ENCODE measurements at regions not wholly inside any gene's neighbourhood (a gene's known extent, or its start where the extent isn't known, plus 50 kb on each side); places are given as distances from the start of the nearest gene placed in this dataset.

DNA sequence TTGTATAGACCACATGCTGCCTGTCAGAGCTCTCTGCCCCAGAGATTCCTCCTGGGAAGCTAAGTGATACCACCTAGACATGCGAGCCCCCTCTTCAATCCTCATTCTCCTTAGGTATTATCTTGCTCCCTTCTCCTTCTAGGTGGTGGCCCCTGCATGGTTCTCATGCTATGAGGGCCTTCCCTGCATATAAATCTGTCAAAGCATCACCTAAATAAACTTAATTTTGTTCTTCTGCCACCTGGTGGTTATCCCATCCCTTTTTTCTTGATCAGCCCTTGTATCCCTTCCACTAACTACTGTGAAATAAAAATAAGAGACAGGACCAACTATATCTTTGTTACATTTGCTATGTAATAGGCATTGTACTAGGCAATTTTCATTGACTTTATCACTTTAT lies 242.1 kb downstream of the CDC14C start:
- DNase-seq (ENCODE audit: low spot score) = peak; percentile 71
- H3K9me2 ChIP-seq (ENCODE audit: insufficient read depth) = peaks cover 15% of the 10 kb centered on the region
- Mint-ChIP-seq H3K9me3 (peaks cover 15% of the 10 kb centered on the region), H3K4me1 (no peaks in the 10 kb centered on the region), H3K27me3 (ENCODE audit: insufficient read depth, low read depth, poor library complexity) (no peaks in the 10 kb centered on the region), H3K36me3 (ENCODE audit: low read depth) (peaks cover 25% of the 10 kb centered on the region), H3K27ac (no peak overlapping the region), H3K4me3 (no peak overlapping the region)
- no peaks in the 10 kb centered on the region for H3K79me2 ChIP-seq (replicated peaks; ENCODE audit: insufficient read depth)
- H3F3A ChIP-seq (replicated peaks; ENCODE audit: low read depth) = no peaks in the 10 kb centered on the region
- H4K20me1 ChIP-seq (replicated peaks; ENCODE audit: insufficient read depth) = no peaks in the 10 kb centered on the region
- no peak overlapping the region for H3K4me2 ChIP-seq
- no peaks in the 10 kb centered on the region for H3K27me3 ChIP-seq (ENCODE audit: insufficient read depth)
- ATAC-seq = peak; percentile 75
- no peaks in the 10 kb centered on the region for H3K36me3 ChIP-seq (ENCODE audit: insufficient read depth)
- H3K4me1 ChIP-seq (ENCODE audit: insufficient read depth) = no peaks in the 10 kb centered on the region
- no peak overlapping the region for H3K4me3 ChIP-seq
- no peak overlapping the region; the same call in 1 of the 2 replicates for H2AFZ ChIP-seq
- H3K27ac ChIP-seq (ENCODE audit: low read depth) = no peak overlapping the region
- TF ChIP-seq, protein P1, sequence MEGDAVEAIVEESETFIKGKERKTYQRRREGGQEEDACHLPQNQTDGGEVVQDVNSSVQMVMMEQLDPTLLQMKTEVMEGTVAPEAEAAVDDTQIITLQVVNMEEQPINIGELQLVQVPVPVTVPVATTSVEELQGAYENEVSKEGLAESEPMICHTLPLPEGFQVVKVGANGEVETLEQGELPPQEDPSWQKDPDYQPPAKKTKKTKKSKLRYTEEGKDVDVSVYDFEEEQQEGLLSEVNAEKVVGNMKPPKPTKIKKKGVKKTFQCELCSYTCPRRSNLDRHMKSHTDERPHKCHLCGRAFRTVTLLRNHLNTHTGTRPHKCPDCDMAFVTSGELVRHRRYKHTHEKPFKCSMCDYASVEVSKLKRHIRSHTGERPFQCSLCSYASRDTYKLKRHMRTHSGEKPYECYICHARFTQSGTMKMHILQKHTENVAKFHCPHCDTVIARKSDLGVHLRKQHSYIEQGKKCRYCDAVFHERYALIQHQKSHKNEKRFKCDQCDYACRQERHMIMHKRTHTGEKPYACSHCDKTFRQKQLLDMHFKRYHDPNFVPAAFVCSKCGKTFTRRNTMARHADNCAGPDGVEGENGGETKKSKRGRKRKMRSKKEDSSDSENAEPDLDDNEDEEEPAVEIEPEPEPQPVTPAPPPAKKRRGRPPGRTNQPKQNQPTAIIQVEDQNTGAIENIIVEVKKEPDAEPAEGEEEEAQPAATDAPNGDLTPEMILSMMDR (conservative IDR thresholded peaks at IDR 0.05; ENCODE audit: low read depth in 2 of 2) = peak; percentile 62 to 72
- no peak for TF ChIP-seq POLR2AphosphoS5 (IDR thresholded peaks at IDR 0.05; ENCODE audit: low read depth)

DNA sequence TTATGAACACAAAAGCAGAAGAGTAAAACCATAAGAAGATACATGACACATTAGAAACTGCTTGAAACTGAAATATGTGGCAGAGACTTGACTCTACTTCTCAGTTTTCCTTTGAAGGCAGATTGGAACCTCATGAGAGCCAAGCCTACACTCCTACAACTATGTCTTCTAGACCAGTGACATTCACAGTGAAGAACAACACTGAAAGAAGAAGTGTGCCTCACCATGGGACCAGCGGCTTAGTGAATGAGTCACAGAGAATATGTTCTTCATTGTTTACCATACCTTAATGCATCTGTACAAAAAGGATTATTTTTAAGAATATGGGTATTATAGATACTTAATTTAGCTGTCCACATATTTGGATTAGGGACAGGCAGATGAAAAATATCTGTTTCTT lies 248.3 kb downstream of the CDC14C start:
- Histone ChIP-seq H3K79me2 (replicated peaks; ENCODE audit: insufficient read depth) (no peaks in the 10 kb centered on the region), H3K27me3 (ENCODE audit: insufficient read depth) (no peaks in the 10 kb centered on the region), H3K36me3 (ENCODE audit: insufficient read depth) (no peaks in the 10 kb centered on the region), H3K4me3 (no peak overlapping the region), H4K20me1 (replicated peaks; ENCODE audit: insufficient read depth) (no peaks in the 10 kb centered on the region), H3K9me2 (ENCODE audit: insufficient read depth) (peaks cover 28% of the 10 kb centered on the region), H3K4me2 (no peak overlapping the region), H3K27ac (ENCODE audit: low read depth) (no peak overlapping the region), H2AFZ (no peak overlapping the region), H3K4me1 (ENCODE audit: insufficient read depth) (no peaks in the 10 kb centered on the region), H3F3A (replicated peaks; ENCODE audit: low read depth) (no peaks in the 10 kb centered on the region)
- H3K27me3 Mint-ChIP-seq (ENCODE audit: insufficient read depth, low read depth, poor library complexity) = no peaks in the 10 kb centered on the region
- no peaks in the 10 kb centered on the region for H3K4me1 Mint-ChIP-seq
- H3K9me3 Mint-ChIP-seq = no peaks in the 10 kb centered on the region
- DNase-seq (ENCODE audit: low spot score) (no peak), ATAC-seq (no peak)
- peaks cover 2% of the 10 kb centered on the region; the same call in 1 of the 3 replicates for H3K36me3 Mint-ChIP-seq (ENCODE audit: low read depth)
- H3K27ac Mint-ChIP-seq = no peak overlapping the region
- TF ChIP-seq, protein P1 (conservative IDR thresholded peaks at IDR 0.05; ENCODE audit: low read depth in 2 of 2) = no peak
- no peak for TF ChIP-seq ZNF114 (CRISPR knock-in tag; IDR thresholded peaks at IDR 0.05)
- no peak for TF ChIP-seq ZNF331 (CRISPR knock-in tag; IDR thresholded peaks at IDR 0.05; ENCODE audit: low read depth)
- TF ChIP-seq, protein P2, sequence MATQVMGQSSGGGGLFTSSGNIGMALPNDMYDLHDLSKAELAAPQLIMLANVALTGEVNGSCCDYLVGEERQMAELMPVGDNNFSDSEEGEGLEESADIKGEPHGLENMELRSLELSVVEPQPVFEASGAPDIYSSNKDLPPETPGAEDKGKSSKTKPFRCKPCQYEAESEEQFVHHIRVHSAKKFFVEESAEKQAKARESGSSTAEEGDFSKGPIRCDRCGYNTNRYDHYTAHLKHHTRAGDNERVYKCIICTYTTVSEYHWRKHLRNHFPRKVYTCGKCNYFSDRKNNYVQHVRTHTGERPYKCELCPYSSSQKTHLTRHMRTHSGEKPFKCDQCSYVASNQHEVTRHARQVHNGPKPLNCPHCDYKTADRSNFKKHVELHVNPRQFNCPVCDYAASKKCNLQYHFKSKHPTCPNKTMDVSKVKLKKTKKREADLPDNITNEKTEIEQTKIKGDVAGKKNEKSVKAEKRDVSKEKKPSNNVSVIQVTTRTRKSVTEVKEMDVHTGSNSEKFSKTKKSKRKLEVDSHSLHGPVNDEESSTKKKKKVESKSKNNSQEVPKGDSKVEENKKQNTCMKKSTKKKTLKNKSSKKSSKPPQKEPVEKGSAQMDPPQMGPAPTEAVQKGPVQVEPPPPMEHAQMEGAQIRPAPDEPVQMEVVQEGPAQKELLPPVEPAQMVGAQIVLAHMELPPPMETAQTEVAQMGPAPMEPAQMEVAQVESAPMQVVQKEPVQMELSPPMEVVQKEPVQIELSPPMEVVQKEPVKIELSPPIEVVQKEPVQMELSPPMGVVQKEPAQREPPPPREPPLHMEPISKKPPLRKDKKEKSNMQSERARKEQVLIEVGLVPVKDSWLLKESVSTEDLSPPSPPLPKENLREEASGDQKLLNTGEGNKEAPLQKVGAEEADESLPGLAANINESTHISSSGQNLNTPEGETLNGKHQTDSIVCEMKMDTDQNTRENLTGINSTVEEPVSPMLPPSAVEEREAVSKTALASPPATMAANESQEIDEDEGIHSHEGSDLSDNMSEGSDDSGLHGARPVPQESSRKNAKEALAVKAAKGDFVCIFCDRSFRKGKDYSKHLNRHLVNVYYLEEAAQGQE (IDR thresholded peaks at IDR 0.05; ENCODE audit: unreplicated experiment) = no peak
- H3K4me3 Mint-ChIP-seq = no peak overlapping the region

All from GM23338 (cell line).